ENCODE measurements at regions not wholly inside any gene's neighbourhood (a gene's known extent, or its start where the extent isn't known, plus 50 kb on each side); places are given as distances from the start of the nearest gene placed in this dataset.
A peak's percentile ranks its signal among the peaks of the same experiment; 100 is the strongest.

GRCh38 chr7:66535414-66536329 is 93.0 kb upstream of the KCTD7 start:
- intact Hi-C loops (cut with DNase I), result no loop called here
- Histone ChIP-seq H3K4me1 (ENCODE audit: control insufficient read depth in 1 of 2, insufficient read depth in 2 of 2, low read length in 2 of 2) (no peaks in the 10 kb centered on the region), H3K9me3 (ENCODE audit: control insufficient read depth, low read length) (no peaks in the 10 kb centered on the region), H3K4me3 (ENCODE audit: low read length in 2 of 2) (no peak overlapping the region), H3K36me3 (ENCODE audit: control insufficient read depth in 1 of 2, insufficient read depth in 2 of 2, low read length in 1 of 2) (no peaks in the 10 kb centered on the region), H3K27ac (ENCODE audit: low read depth in 1 of 2, low read length in 2 of 2) (no peak overlapping the region), H3K27me3 (ENCODE audit: control insufficient read depth in 1 of 2, insufficient read depth in 2 of 2, low read length in 1 of 2) (no peaks in the 10 kb centered on the region)
- ATAC-seq (ENCODE audit: low FRiP score) (peak; percentile 54), DNase-seq (no peak)
- WGBS, 2 donors, result 90 to 91% methylated on average over 15 of the region's 15 CpGs

GRCh38 chr7:66537380-66537779 is 91.3 kb upstream of the KCTD7 start:
- WGBS, 2 donors, result 84 to 85% methylated on average over 10 of the region's 10 CpGs
- ATAC-seq (ENCODE audit: low FRiP score) (no peak), DNase-seq (no peak)
- no peaks in the 10 kb centered on the region for H3K27me3 ChIP-seq (ENCODE audit: control insufficient read depth in 1 of 2, insufficient read depth in 2 of 2, low read length in 1 of 2)
- H3K36me3 ChIP-seq (ENCODE audit: control insufficient read depth in 1 of 2, insufficient read depth in 2 of 2, low read length in 1 of 2), result peaks cover 0 to 2% of the 10 kb centered on the region in 2 donors
- no peaks in the 10 kb centered on the region for H3K9me3 ChIP-seq (ENCODE audit: control insufficient read depth, low read length)
- no peak overlapping the region for H3K27ac ChIP-seq (ENCODE audit: low read depth in 1 of 2, low read length in 2 of 2)
- H3K4me3 ChIP-seq (ENCODE audit: low read length in 2 of 2), result no peak overlapping the region
- intact Hi-C loops (cut with DNase I), result no loop called here
- no peaks in the 10 kb centered on the region for H3K4me1 ChIP-seq (ENCODE audit: control insufficient read depth in 1 of 2, insufficient read depth in 2 of 2, low read length in 2 of 2)

- no peaks in the 10 kb centered on the region for H3K4me1 ChIP-seq (ENCODE audit: control insufficient read depth in 1 of 2, insufficient read depth in 2 of 2, low read length in 2 of 2)
- WGBS, 2 donors, result 88 to 90% methylated on average over 1 of the region's 1 CpG
- H3K9me3 ChIP-seq (ENCODE audit: control insufficient read depth, low read length), result no peaks in the 10 kb centered on the region
- no peak overlapping the region for H3K27ac ChIP-seq (ENCODE audit: low read depth in 1 of 2, low read length in 2 of 2)
- DNase-seq, result no peak
- no peak for ATAC-seq (ENCODE audit: low FRiP score)
- intact Hi-C loops (cut with DNase I), result no loop called here
- H3K36me3 ChIP-seq (ENCODE audit: control insufficient read depth in 1 of 2, insufficient read depth in 2 of 2, low read length in 1 of 2), result peaks cover 0 to 2% of the 10 kb centered on the region in 2 donors
- H3K4me3 ChIP-seq (ENCODE audit: low read length in 2 of 2), result no peak overlapping the region
- H3K27me3 ChIP-seq (ENCODE audit: control insufficient read depth in 1 of 2, insufficient read depth in 2 of 2, low read length in 1 of 2), result no peaks in the 10 kb centered on the region
Observed at GRCh38 chr7:66537876-66538275, 90.8 kb upstream of the KCTD7 start.

GRCh38 chr7:66539264-66539623 is 89.4 kb upstream of the KCTD7 start:
- Histone ChIP-seq H3K36me3 (ENCODE audit: control insufficient read depth in 1 of 2, insufficient read depth in 2 of 2, low read length in 1 of 2) (peaks cover 0 to 2% of the 10 kb centered on the region in 2 donors), H3K27ac (ENCODE audit: low read depth in 1 of 2, low read length in 2 of 2) (no peak overlapping the region), H3K4me1 (ENCODE audit: control insufficient read depth in 1 of 2, insufficient read depth in 2 of 2, low read length in 2 of 2) (no peaks in the 10 kb centered on the region), H3K4me3 (ENCODE audit: low read length in 2 of 2) (no peak overlapping the region), H3K9me3 (ENCODE audit: control insufficient read depth, low read length) (no peaks in the 10 kb centered on the region), H3K27me3 (ENCODE audit: control insufficient read depth in 1 of 2, insufficient read depth in 2 of 2, low read length in 1 of 2) (no peaks in the 10 kb centered on the region)
- 89 to 91% methylated on average over 3 of the region's 3 CpGs for WGBS, 2 donors
- no peak for ATAC-seq (ENCODE audit: low FRiP score)
- no peak for DNase-seq
- intact Hi-C loops (cut with DNase I), result no loop called here

GRCh38 chr7:66539902-66540375 is 88.7 kb upstream of the KCTD7 start:
- ATAC-seq (ENCODE audit: low FRiP score), result no peak
- H3K36me3 ChIP-seq (ENCODE audit: control insufficient read depth in 1 of 2, insufficient read depth in 2 of 2, low read length in 1 of 2), result peaks cover 0 to 2% of the 10 kb centered on the region in 2 donors
- no peak for DNase-seq

GRCh38 chr7:66542049-66542448 is 86.6 kb upstream of the KCTD7 start:
- DNase-seq (no peak), ATAC-seq (ENCODE audit: low FRiP score) (no peak)
- H3K27me3 ChIP-seq (ENCODE audit: control insufficient read depth in 1 of 2, insufficient read depth in 2 of 2, low read length in 1 of 2), result no peaks in the 10 kb centered on the region
- 78 to 80% methylated on average over 5 of the region's 5 CpGs for WGBS, 2 donors
- intact Hi-C loops (cut with DNase I), result no loop called here
- no peak overlapping the region for H3K27ac ChIP-seq (ENCODE audit: low read depth in 1 of 2, low read length in 2 of 2)
- H3K4me3 ChIP-seq (ENCODE audit: low read length in 2 of 2), result no peak overlapping the region
- no peaks in the 10 kb centered on the region for H3K4me1 ChIP-seq (ENCODE audit: control insufficient read depth in 1 of 2, insufficient read depth in 2 of 2, low read length in 2 of 2)
- H3K9me3 ChIP-seq (ENCODE audit: control insufficient read depth, low read length), result no peaks in the 10 kb centered on the region
- H3K36me3 ChIP-seq (ENCODE audit: control insufficient read depth in 1 of 2, insufficient read depth in 2 of 2, low read length in 1 of 2), result peaks cover 0 to 2% of the 10 kb centered on the region in 2 donors

More at GRCh38 chr7:66539902-66540375, 88.7 kb upstream of the KCTD7 start:
- no peak overlapping the region for H3K27ac ChIP-seq (ENCODE audit: low read depth in 1 of 2, low read length in 2 of 2)
- WGBS, 2 donors, result 79 to 89% methylated on average over 8 of the region's 8 CpGs
- no peaks in the 10 kb centered on the region for H3K27me3 ChIP-seq (ENCODE audit: control insufficient read depth in 1 of 2, insufficient read depth in 2 of 2, low read length in 1 of 2)
- intact Hi-C loops (cut with DNase I), result no loop called here
- no peak overlapping the region for H3K4me3 ChIP-seq (ENCODE audit: low read length in 2 of 2)
- no peaks in the 10 kb centered on the region for H3K4me1 ChIP-seq (ENCODE audit: control insufficient read depth in 1 of 2, insufficient read depth in 2 of 2, low read length in 2 of 2)
- H3K9me3 ChIP-seq (ENCODE audit: control insufficient read depth, low read length), result no peaks in the 10 kb centered on the region

- no peaks in the 10 kb centered on the region for H3K4me1 ChIP-seq (ENCODE audit: control insufficient read depth in 1 of 2, insufficient read depth in 2 of 2, low read length in 2 of 2)
- H3K27ac ChIP-seq (ENCODE audit: low read depth in 1 of 2, low read length in 2 of 2), result no peak overlapping the region
- H3K27me3 ChIP-seq (ENCODE audit: control insufficient read depth in 1 of 2, insufficient read depth in 2 of 2, low read length in 1 of 2), result no peaks in the 10 kb centered on the region
- peaks cover 0 to 2% of the 10 kb centered on the region in 2 donors for H3K36me3 ChIP-seq (ENCODE audit: control insufficient read depth in 1 of 2, insufficient read depth in 2 of 2, low read length in 1 of 2)
- intact Hi-C loops (cut with DNase I), result no loop called here
- no peak overlapping the region for H3K4me3 ChIP-seq (ENCODE audit: low read length in 2 of 2)
- no peaks in the 10 kb centered on the region for H3K9me3 ChIP-seq (ENCODE audit: control insufficient read depth, low read length)
- ATAC-seq (ENCODE audit: low FRiP score), result peak; percentile 57
- WGBS, 2 donors, result 50 to 57% methylated on average over 14 of the region's 14 CpGs
- no peak for DNase-seq
Observed at GRCh38 chr7:66542528-66543269, 86.0 kb upstream of the KCTD7 start.

GRCh38 chr7:66549466-66549865 is 79.2 kb upstream of the KCTD7 start:
- H3K27ac ChIP-seq (ENCODE audit: low read depth in 1 of 2, low read length in 2 of 2), result no peak overlapping the region
- H3K4me3 ChIP-seq (ENCODE audit: low read length in 2 of 2), result no peak overlapping the region
- peak in 1 of 2 donors; percentile 46 for DNase-seq
- WGBS, 2 donors, result 94 to 95% methylated on average over 6 of the region's 6 CpGs
- H3K9me3 ChIP-seq (ENCODE audit: control insufficient read depth, low read length), result no peaks in the 10 kb centered on the region
- no peak for ATAC-seq (ENCODE audit: low FRiP score)
- intact Hi-C loops (cut with DNase I), result no loop called here
- H3K4me1 ChIP-seq (ENCODE audit: control insufficient read depth in 1 of 2, insufficient read depth in 2 of 2, low read length in 2 of 2), result no peaks in the 10 kb centered on the region
- no peaks in the 10 kb centered on the region for H3K27me3 ChIP-seq (ENCODE audit: control insufficient read depth in 1 of 2, insufficient read depth in 2 of 2, low read length in 1 of 2)
- peaks cover 0 to 2% of the 10 kb centered on the region in 2 donors for H3K36me3 ChIP-seq (ENCODE audit: control insufficient read depth in 1 of 2, insufficient read depth in 2 of 2, low read length in 1 of 2)
